ENCODE measurements at regions not wholly inside any gene's neighbourhood (a gene's known extent, or its start where the extent isn't known, plus 50 kb on each side); places are given as distances from the start of the nearest gene placed in this dataset.

DNA sequence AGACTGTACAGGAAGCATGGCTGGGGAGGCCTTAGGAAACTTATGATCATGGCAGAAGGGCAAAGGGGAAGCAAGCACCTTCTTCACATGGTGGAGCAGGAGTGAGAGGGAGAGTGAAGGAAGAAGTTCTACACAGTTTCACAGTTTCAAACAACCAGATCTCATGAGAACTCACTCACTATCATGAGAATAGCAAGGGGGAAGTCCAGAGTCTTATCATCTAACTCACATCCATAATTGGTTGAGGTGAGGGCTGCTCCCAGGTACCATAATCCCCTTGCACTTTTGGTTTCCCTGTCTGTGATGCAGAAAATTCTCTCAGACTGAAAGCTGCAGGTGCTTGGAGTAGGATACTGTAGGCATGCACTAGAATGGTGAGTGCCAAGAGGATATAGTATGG, 233.8 kb upstream of the CPEB2 start:
- no peak for TF ChIP-seq EZH2 (IDR thresholded peaks at IDR 0.05)
- no peak for TF ChIP-seq EZH2phosphoT487 (IDR thresholded peaks at IDR 0.05)
- TF ChIP-seq CTCF (IDR thresholded peaks at IDR 0.05): no peak
- Mint-ChIP-seq H3K27ac (no peak overlapping the region), H3K9me3 (peaks cover 3% of the 10 kb centered on the region), H3K4me1 (peaks cover 10% of the 10 kb centered on the region), H3K36me3 (no peaks in the 10 kb centered on the region), H3K4me3 (no peak overlapping the region), H3K27me3 (ENCODE audit: insufficient read depth, low read depth) (peaks cover 4% of the 10 kb centered on the region)
- Histone ChIP-seq H3K27me3 (no peaks in the 10 kb centered on the region), H3K79me2 (ENCODE audit: low read depth) (no peaks in the 10 kb centered on the region), H4K20me1 (ENCODE audit: low read depth) (no peaks in the 10 kb centered on the region), H3F3A (ENCODE audit: low read depth) (no peaks in the 10 kb centered on the region), H3K27ac (no peak overlapping the region), H3K4me2 (no peak overlapping the region), H3K4me3 (no peak overlapping the region), H3K4me1 (peaks cover 6% of the 10 kb centered on the region), H2AFZ (replicated peaks) (no peak overlapping the region), H3K36me3 (no peaks in the 10 kb centered on the region), H3K9ac (no peak overlapping the region), H3K9me3 (ENCODE audit: low read depth) (no peaks in the 10 kb centered on the region)
- DNase-seq (ENCODE audit: low spot score): no peak

DNA sequence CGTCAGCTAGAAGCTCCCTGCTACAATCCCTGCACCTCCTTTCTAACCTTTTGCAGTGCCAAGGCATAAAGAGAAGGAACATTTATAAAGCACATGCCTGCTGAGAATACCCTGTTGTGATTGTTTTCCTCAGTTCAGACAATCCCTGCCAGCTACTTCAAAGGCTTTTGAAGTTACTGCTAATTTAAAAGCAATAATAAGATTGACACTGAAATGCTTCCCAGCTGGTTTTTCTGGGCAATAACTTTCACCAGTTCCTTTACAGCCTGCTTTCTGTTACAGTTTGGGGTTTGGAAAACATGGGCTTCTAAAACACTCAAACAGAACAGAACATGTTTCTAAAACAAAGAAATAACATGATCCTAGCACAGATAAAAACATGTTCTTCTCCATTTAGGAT, 232.3 kb upstream of the CPEB2 start:
- H3K36me3 ChIP-seq: no peaks in the 10 kb centered on the region
- no peak overlapping the region for H2AFZ ChIP-seq (replicated peaks)
- no peak overlapping the region for H3K27ac ChIP-seq
- Mint-ChIP-seq H3K4me3 (no peak overlapping the region), H3K27me3 (ENCODE audit: insufficient read depth, low read depth) (peaks cover 4% of the 10 kb centered on the region), H3K36me3 (no peaks in the 10 kb centered on the region), H3K9me3 (peaks cover 6% of the 10 kb centered on the region), H3K4me1 (peaks cover 10% of the 10 kb centered on the region), H3K27ac (no peak overlapping the region)
- no peak for DNase-seq (ENCODE audit: low spot score)
- peaks cover 6% of the 10 kb centered on the region for H3K4me1 ChIP-seq
- no peak overlapping the region for H3K4me2 ChIP-seq
- no peaks in the 10 kb centered on the region for H3K9me3 ChIP-seq (ENCODE audit: low read depth)
- H3K79me2 ChIP-seq (ENCODE audit: low read depth): no peaks in the 10 kb centered on the region
- no peaks in the 10 kb centered on the region for H3F3A ChIP-seq (ENCODE audit: low read depth)
- no peak overlapping the region for H3K9ac ChIP-seq
- no peak for TF ChIP-seq EZH2 (IDR thresholded peaks at IDR 0.05)
- no peak for TF ChIP-seq CTCF (IDR thresholded peaks at IDR 0.05)
- TF ChIP-seq EZH2phosphoT487 (IDR thresholded peaks at IDR 0.05): no peak
- H3K27me3 ChIP-seq: no peaks in the 10 kb centered on the region
- H3K4me3 ChIP-seq: no peak overlapping the region
- no peaks in the 10 kb centered on the region for H4K20me1 ChIP-seq (ENCODE audit: low read depth)

- H2AFZ ChIP-seq (replicated peaks): peak overlapping the region; percentile 34
- no peaks in the 10 kb centered on the region for H4K20me1 ChIP-seq (ENCODE audit: low read depth)
- DNase-seq (ENCODE audit: low spot score): no peak
- peaks cover 4% of the 10 kb centered on the region for H3K27me3 Mint-ChIP-seq (ENCODE audit: insufficient read depth, low read depth)
- no peak overlapping the region for H3K4me2 ChIP-seq
- no peaks in the 10 kb centered on the region for H3F3A ChIP-seq (ENCODE audit: low read depth)
- peaks cover 10% of the 10 kb centered on the region for H3K9me3 Mint-ChIP-seq
- TF ChIP-seq EZH2phosphoT487 (IDR thresholded peaks at IDR 0.05): no peak
- TF ChIP-seq CTCF (IDR thresholded peaks at IDR 0.05): no peak
- TF ChIP-seq EZH2 (IDR thresholded peaks at IDR 0.05): no peak
- peaks cover 6% of the 10 kb centered on the region for H3K4me1 ChIP-seq
- H3K27me3 ChIP-seq: no peaks in the 10 kb centered on the region
- no peaks in the 10 kb centered on the region for H3K36me3 ChIP-seq
- H3K27ac ChIP-seq: no peak overlapping the region
- no peaks in the 10 kb centered on the region for H3K79me2 ChIP-seq (ENCODE audit: low read depth)
- H3K9me3 ChIP-seq (ENCODE audit: low read depth): no peaks in the 10 kb centered on the region
- no peak overlapping the region for H3K27ac Mint-ChIP-seq
- H3K4me3 ChIP-seq: no peak overlapping the region
- H3K9ac ChIP-seq: no peak overlapping the region
- peaks cover 10% of the 10 kb centered on the region for H3K4me1 Mint-ChIP-seq
- no peak overlapping the region for H3K4me3 Mint-ChIP-seq
- no peaks in the 10 kb centered on the region for H3K36me3 Mint-ChIP-seq
Observed at GRCh38 chr4:14771094-14771493, 231.2 kb upstream of the CPEB2 start.
